ENCODE measurements at regions not wholly inside any gene's neighbourhood (a gene's known extent, or its start where the extent isn't known, plus 50 kb on each side); places are given as distances from the start of the nearest gene placed in this dataset.

GRCh38 chr1:56197946-56198345, 381.4 kb downstream of the PLPP3 start:
- DNase-seq (ENCODE audit: low spot score): no peak
- TF ChIP-seq, protein P1, sequence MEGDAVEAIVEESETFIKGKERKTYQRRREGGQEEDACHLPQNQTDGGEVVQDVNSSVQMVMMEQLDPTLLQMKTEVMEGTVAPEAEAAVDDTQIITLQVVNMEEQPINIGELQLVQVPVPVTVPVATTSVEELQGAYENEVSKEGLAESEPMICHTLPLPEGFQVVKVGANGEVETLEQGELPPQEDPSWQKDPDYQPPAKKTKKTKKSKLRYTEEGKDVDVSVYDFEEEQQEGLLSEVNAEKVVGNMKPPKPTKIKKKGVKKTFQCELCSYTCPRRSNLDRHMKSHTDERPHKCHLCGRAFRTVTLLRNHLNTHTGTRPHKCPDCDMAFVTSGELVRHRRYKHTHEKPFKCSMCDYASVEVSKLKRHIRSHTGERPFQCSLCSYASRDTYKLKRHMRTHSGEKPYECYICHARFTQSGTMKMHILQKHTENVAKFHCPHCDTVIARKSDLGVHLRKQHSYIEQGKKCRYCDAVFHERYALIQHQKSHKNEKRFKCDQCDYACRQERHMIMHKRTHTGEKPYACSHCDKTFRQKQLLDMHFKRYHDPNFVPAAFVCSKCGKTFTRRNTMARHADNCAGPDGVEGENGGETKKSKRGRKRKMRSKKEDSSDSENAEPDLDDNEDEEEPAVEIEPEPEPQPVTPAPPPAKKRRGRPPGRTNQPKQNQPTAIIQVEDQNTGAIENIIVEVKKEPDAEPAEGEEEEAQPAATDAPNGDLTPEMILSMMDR (IDR thresholded peaks at IDR 0.05; ENCODE audit: extremely low read depth, insufficient read depth, missing control alignments): no peak
- in situ Hi-C loops (cut with MboI; ENCODE audit: low pct_unique_long_range_greater_than_20kb, low sequenced_read_pairs, unreplicated experiment): no loop called here

DNA sequence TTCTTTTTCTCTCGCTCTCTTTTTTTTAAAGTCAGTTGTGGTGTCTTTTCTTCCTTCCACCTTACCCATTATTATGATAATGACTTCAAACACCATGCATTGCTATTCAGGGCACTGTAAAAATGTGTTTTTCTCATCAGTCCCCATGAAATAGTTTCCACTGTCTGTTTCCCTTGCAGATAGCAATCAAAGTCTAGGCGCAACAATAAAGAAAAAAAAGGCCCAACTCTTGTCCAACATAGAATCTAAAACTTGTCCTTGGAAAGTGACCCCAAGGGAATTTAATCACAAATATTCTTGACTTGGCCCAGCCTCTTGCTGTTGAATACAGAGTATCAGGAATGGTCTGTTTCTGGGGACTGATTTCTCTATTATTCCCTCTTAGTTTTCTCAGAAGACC, 382.5 kb downstream of the PLPP3 start:
- TF ChIP-seq, protein P1 (IDR thresholded peaks at IDR 0.05; ENCODE audit: extremely low read depth, insufficient read depth, missing control alignments): no peak
- in situ Hi-C loops (cut with MboI; ENCODE audit: low pct_unique_long_range_greater_than_20kb, low sequenced_read_pairs, unreplicated experiment): no loop called here
- no peak for DNase-seq (ENCODE audit: low spot score)

DNA sequence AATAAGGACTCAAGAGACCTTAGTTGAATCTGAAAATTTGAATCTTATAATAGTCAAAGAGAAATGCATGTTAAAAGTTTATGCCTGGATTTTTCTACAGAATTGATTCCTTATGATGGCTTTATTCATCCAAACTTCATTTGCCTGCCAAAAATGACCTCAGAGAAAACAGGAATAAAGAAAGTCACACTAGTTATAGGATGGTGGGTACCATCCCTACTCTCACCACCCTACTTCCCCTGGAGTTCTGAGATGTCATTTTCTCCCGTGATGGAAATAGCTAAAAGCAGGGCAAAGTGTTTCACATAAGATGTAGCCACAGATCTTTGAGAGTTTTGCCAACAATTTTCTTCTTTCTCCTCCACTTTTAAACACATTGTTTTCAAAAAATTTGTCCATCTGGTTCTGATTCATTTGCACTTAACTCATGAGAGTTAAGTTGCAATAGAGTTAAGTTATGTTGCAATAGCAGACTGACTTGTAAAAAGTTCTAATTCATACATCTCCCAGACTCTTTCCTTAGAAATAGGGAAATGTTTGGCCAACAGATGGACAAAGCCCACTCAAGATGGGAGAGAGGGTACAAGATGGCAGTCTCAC, 384.6 kb downstream of the PLPP3 start:
- in situ Hi-C loops (cut with MboI; ENCODE audit: low pct_unique_long_range_greater_than_20kb, low sequenced_read_pairs, unreplicated experiment): no loop called here
- DNase-seq (ENCODE audit: low spot score): no peak
- TF ChIP-seq, protein P1 (IDR thresholded peaks at IDR 0.05; ENCODE audit: extremely low read depth, insufficient read depth, missing control alignments): no peak

DNA sequence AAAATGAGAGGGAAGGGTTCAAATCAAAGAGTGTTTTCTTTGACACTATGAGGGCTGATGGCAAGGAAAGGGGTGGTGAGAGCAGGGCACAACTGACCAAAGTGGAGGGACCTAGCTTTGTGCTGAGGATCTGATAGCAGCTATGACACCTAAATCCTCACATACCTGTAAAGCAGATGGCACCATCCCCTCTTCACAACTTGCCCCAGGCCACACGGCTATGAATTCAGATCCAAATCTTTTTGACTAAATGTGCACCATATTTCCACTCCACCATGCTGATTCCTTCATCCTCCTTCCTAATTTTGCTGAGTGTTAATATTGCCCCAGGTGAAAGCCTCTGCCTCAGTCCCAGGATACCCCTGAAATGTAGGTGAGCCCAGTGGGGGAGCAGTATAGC, 385.7 kb downstream of the PLPP3 start:
- no peak for DNase-seq (ENCODE audit: low spot score)
- in situ Hi-C loops (cut with MboI; ENCODE audit: low pct_unique_long_range_greater_than_20kb, low sequenced_read_pairs, unreplicated experiment): no loop called here
- TF ChIP-seq, protein P1 (IDR thresholded peaks at IDR 0.05; ENCODE audit: extremely low read depth, insufficient read depth, missing control alignments): no peak

GRCh38 chr1:56191369-56191768, 388.0 kb downstream of the PLPP3 start:
- in situ Hi-C loops (cut with MboI; ENCODE audit: low pct_unique_long_range_greater_than_20kb, low sequenced_read_pairs, unreplicated experiment): no loop called here
- no peak for DNase-seq (ENCODE audit: low spot score)
- TF ChIP-seq, protein P1 (IDR thresholded peaks at IDR 0.05; ENCODE audit: extremely low read depth, insufficient read depth, missing control alignments): no peak

DNA sequence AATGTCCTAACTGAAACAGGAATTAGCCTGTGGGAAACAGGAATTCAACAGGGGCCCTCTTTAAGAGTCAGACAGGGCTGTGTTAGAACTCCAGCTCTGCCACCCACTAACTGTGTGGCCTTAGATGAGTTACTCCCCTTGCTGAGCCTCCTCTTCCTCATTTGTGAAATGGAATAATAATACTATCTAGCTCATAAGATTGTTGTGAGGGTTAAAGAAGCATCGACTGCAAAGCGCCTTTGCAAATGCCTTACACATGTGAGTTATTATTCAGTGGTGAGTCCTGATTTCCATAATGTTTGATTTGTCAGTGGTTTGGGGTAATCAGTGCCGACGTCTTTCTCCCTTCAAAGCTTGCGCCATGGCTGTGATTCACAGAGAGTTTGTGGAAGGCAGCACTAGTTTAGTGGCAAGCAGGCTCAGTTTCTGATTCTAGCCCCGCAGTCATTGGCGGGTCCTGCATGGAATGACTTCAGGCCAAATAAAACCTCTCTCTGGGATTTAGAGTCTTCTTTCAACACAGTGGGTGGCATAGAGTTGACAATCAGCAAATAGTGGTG, 388.5 kb downstream of the PLPP3 start:
- TF ChIP-seq, protein P1 (IDR thresholded peaks at IDR 0.05; ENCODE audit: extremely low read depth, insufficient read depth, missing control alignments): no peak
- no peak for DNase-seq (ENCODE audit: low spot score)
- in situ Hi-C loops (cut with MboI; ENCODE audit: low pct_unique_long_range_greater_than_20kb, low sequenced_read_pairs, unreplicated experiment): no loop called here
